CD4-positive, alpha-beta T cell treated with Interleukin-6 for 4 hours (primary cell): ENCODE measurements at regions not wholly inside any gene's neighbourhood (a gene's known extent, or its start where the extent isn't known, plus 50 kb on each side); places are given as distances from the start of the nearest gene placed in this dataset.
"Not testable (repeated sequence)": the region's sequence is repeated elsewhere in the genome, so short reads cannot be mapped to it uniquely, and the experiment has no call there.

Experiments
- DNase-seq: peaks from one replicate; pipeline ENCODE4 v3.0.0-alpha.2; 2020; ENCODE audit warnings: mixed read lengths

GRCh38 chr20:22052025-22052650, 346.7 kb downstream of the PAX1 start:
- no peak for DNase-seq

DNA sequence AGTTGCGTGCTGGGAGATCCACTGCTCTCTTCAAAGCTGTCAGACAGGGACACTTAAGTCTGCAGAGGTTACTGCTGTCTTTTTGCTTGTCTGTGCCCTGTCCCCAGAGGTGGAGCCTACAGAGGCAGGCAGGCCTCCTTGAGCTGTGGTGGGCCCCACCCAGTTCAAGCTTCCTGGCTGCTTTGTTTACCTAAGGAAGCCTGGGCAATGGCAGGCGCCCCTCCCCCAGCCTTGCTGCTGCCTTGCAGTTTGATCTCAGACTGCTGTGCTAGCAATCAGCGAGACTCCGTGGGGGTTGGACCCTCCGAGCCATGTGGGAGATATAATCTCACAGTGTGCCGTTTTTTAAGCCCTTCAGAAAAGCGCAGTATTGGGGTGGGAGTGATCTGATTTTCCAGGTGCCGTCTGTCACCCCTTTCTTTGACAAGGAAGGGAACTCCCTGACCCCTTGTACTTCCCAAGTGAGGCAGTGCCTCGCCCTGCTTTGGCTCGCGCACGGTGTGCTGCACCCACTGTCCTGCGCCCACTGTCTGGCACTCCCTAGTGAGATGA, 340.6 kb downstream of the PAX1 start:
- not testable (repeated sequence) for DNase-seq

DNA sequence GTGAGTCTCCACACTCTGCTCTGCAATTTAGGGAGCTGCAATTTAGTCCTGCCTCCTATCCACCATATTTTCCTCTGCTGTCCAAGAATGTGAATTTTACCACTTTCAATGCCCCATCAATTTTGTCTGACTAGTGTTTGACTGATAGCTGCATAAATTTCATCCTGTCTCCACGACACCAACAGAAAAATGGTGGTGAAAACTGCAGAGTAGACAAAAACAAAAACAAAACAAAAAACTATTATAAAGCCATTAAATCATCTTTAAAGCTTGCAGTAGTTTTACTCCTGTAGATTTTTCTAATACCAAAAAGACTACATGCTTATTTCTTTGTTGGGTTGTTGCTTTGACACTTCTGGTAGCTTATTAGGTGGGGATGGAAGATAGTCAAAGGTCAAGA, 322.0 kb downstream of the PAX1 start:
- DNase-seq: no peak

GRCh38 chr20:22020201-22020600, 314.7 kb downstream of the PAX1 start:
- DNase-seq: no peak

GRCh38 chr20:22008456-22008855, 303.0 kb downstream of the PAX1 start:
- DNase-seq: no peak

DNA sequence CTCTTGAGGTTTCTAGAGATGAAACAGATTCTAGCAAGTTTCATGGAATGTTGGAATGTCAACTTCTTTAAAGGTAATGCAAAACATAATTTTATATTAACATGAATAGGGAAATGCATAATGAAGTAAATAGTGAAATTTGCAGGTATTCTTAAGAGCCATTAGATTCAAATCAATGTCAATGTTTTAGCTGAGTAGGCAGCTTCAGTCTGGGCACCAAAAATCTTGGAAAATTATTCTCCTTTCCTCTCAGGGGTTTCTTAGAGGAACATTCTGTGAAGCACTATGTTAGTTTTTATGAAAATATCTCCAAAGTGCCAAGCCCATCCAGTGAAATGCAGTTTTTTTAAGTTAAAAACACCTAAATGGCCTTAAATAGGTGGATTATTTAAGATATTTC, 300.8 kb downstream of the PAX1 start:
- no peak for DNase-seq

DNA sequence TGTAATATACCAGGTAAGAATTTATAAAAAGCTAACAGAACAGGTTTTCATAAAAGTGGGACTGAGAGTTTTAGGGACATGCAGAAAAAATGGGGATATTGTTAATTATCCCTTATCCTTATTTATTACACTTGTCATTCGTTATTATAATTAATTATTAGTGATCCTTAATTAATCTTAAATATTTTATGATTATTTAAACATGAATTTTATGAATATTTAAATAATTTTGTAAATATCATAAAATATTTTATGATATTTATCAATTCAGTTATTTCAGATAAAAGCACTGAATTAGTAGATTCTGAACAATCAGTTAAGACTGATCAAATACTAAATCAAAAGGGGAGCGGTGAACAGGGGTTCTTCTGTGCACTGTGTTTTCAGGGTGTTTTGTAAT, 300.1 kb downstream of the PAX1 start:
- DNase-seq: no peak

GRCh38 chr20:22004946-22005345, 299.5 kb downstream of the PAX1 start:
- DNase-seq: no peak

- no peak for DNase-seq
Measured at GRCh38 chr20:22003680-22004079, 298.2 kb downstream of the PAX1 start.

GRCh38 chr20:22001886-22002285, 296.4 kb downstream of the PAX1 start:
- DNase-seq: no peak

DNA sequence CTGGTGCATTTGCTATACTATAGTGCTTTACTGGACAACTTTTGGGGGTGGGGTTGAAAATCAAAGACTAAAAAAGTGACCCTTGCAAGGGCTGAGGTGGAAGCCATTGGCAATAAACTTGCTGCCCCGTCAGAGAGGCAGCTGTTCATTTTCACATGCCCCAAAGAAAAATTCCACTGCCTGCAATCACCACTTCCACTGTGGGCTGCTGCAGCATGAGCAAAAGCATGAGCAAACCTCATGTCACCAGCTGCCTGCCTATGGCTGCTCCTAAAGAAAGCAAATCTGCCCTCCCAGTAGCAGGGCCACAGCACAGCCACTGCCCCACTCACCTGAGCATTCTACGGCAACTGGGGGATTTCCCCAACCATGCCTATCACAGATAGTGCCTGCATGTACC, 290.0 kb downstream of the PAX1 start:
- no peak for DNase-seq

DNA sequence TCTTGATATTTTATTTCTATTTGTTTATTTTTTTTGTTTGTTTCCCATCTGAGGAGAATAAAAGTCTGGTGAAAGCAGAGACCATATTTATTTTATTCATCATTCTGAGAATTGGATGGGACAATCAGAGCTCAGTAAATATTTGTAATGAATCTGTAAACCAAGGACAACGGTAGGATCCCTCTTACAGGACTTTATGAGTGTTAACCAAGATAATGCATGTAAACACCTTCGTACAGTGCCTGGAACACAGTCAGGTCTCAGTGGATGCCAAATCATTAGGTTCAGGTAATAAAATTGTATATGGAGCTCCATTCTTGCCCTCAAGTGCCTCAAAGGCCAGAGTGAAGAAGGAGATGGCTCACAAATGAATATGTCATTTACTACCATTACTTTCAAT, 288.7 kb downstream of the PAX1 start:
- DNase-seq: no peak

DNA sequence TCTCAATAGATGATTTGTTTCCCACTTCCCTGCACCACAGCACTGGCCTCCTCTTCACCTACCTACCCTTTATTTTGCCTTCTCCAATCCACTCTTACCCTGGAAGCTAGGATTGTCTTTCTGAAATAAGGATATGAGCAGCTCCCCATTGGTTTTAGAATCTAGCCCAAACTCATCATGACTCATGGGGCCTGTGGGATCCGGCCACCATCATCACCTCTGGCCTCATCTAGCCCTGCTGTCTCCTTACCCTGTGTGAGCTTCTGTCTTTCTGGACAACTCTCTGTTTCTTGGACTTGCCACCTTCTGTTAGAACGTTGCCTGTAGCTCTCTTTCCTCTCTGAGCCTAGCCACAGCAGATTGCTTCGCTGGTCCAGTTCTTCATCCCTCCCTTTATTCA, 277.1 kb downstream of the PAX1 start:
- no peak for DNase-seq

GRCh38 chr20:21981597-21982344, 276.3 kb downstream of the PAX1 start:
- DNase-seq: no peak

GRCh38 chr20:21981179-21981578, 275.7 kb downstream of the PAX1 start:
- no peak for DNase-seq

- DNase-seq: no peak
Measured at GRCh38 chr20:21971436-21971835, 266.0 kb downstream of the PAX1 start.

DNA sequence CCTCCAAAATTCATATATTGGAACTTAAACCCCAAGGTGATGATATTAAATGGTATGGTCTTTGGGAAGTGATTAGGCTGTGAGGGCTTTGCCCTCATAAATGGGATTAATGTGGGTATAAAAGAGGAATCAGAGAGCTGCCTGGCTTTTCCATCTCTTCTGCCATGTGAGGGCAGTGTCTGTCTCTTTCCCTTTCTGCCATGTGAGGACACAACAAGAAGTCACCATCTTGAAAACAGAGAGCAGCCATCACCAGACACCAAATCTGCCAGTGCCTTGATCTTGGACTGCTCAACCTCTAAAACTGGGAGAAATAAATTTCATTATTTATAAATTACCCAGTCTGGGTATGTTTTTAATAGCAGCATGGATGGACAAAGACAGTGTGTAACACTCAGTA, 263.0 kb downstream of the PAX1 start:
- DNase-seq: no peak

- no peak for DNase-seq
Measured at GRCh38 chr20:21967481-21967880, 262.0 kb downstream of the PAX1 start.

GRCh38 chr20:21956591-21956990, 251.1 kb downstream of the PAX1 start:
- no peak for DNase-seq

GRCh38 chr20:21947406-21947805, 241.9 kb downstream of the PAX1 start:
- no peak for DNase-seq

DNA sequence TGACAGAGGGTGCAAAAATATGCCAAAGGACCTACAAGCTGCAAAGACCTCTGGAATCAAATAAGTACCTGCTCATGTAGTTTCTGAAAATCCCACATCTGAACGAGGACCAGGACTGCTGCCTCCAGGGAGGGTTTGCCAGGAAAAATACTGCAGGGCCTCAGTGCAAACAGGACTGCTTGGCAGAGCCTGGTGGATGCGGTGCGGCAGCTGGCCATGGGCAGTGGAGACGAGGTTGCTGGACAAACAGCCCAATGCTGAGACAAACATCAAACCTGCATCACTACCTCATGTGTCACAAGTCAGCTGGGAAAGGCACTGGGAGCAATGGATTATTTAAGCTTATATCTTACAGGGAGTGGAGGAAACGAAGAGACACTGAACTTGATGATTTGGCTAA, 238.8 kb downstream of the PAX1 start:
- DNase-seq: no peak

- DNase-seq: no peak
Measured at GRCh38 chr20:21941941-21942805, 236.7 kb downstream of the PAX1 start.

GRCh38 chr20:21936720-21937380, 231.4 kb downstream of the PAX1 start:
- no peak for DNase-seq
